SHP77 (cell line): ENCODE measurements at regions not wholly inside any gene's neighbourhood (a gene's known extent, or its start where the extent isn't known, plus 50 kb on each side); places are given as distances from the start of the nearest gene placed in this dataset.
"Not testable (repeated sequence)": the region's sequence is repeated elsewhere in the genome, so short reads cannot be mapped to it uniquely, and the experiment has no call there.

Experiments used
- DNase-seq, 2 experiments: peaks; one replicate each; lab custom pipeline; 2025; lab: John Stamatoyannopoulos, UW

DNA sequence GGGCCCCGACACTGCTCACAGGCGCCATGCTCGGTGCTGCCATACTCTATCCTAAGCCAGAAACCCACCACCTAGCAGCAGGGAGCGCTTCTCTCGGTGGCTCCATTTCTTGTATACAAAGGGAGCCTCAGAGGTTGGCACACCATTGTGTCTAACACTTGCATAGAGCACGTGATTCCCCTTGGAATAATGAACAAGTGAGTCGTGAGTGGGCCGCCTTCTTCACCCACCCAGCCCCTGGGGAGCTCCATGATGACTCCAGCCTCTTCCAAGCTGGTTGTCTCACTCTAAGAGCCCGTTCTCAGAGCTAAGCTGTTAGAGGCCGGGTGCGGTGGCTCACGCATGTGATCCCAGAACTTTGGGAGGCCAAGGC, 82.3 kb upstream of the ZNF469 start:
- no peak for DNase-seq

DNA sequence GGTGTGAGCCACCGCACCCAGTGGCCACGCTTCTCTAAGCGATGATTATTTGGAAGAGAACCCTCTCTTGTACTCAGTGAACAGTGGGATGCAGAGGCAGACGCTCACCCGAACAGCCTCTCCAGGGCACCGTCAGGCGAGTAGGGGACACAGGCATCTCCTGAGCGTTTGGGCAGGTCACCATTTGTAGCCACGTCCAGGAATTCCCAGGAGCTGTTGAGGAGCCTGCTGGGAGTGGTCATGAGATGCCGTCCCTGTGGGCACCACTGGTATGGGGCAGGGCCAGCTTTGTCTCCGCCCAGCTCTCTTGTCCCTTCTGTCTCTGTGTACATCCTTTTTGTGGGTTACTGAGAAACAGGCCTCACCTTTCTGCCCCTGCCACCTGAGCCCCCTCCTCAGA, 81.3 kb upstream of the ZNF469 start:
- DNase-seq: no peak

- no peak for DNase-seq
Measured at GRCh38 chr16:88301886-88302285, 80.9 kb upstream of the ZNF469 start.

GRCh38 chr16:88302666-88303065, 80.1 kb upstream of the ZNF469 start:
- DNase-seq: no peak

GRCh38 chr16:88303405-88303804, 79.4 kb upstream of the ZNF469 start:
- DNase-seq: no peak

- no peak for DNase-seq
Measured at GRCh38 chr16:88303890-88304819, 78.6 kb upstream of the ZNF469 start.

DNA sequence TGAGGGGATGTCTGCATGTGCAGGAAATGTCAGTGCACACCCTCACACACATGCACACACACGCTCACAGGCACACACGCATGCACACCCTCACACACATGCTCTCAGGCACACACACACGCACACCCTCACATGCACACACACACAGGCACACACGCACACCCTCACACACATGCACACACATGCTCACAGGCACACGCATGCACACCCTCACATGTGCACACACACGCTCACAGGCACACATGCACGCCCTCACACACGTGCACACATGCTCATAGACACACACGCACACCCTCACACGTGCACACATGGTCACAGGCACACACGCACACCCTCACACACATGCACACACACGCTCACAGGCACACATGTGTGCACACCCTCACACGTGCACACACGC, 77.6 kb upstream of the ZNF469 start:
- DNase-seq: no peak

- no peak for DNase-seq
Measured at GRCh38 chr16:88306411-88306810, 76.3 kb upstream of the ZNF469 start.

GRCh38 chr16:88306860-88307545, 75.8 kb upstream of the ZNF469 start:
- no peak for DNase-seq

DNA sequence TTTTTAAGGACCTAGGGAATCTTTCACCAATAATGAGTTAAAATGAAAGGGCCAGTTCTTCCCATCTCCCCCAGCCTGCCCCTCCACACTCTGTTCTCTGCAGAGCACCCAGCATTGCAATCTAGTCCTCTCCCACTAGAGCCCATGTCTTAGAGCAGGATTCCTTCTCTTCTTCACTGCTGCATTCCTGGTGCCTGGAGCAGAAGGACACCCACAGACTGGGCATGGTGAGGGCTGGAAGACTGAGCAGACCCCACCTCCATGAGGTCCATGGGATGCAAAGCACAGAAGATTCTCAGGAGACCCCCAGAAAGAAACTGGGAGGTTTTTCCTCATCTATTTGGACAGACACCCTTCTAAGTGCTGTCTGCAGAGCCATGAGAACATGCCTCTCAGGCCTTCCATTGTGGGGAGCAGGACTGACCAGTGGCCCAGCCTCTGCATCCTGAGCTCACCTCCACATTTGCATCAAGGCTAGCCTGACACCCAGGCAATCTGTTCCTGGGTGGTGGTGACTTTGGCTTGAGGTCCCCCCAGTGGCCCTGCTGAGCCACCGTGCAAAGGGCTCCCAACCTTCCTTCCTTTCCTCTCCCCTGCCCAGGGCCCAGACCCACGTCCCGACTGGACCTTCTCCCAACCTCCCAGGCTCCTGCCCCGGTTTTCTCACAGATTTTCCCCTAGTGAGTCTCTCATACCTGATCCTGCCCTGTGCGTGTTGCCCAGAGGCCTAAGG, 74.2 kb upstream of the ZNF469 start:
- DNase-seq: no peak

GRCh38 chr16:88309174-88309907, 73.4 kb upstream of the ZNF469 start:
- DNase-seq: no peak

- DNase-seq: no peak
Measured at GRCh38 chr16:88309908-88310265, 72.9 kb upstream of the ZNF469 start.

- DNase-seq: no peak
Measured at GRCh38 chr16:88310796-88311605, 71.8 kb upstream of the ZNF469 start.

- DNase-seq: not testable (repeated sequence)
Measured at GRCh38 chr16:88311860-88312259, 70.9 kb upstream of the ZNF469 start.

DNA sequence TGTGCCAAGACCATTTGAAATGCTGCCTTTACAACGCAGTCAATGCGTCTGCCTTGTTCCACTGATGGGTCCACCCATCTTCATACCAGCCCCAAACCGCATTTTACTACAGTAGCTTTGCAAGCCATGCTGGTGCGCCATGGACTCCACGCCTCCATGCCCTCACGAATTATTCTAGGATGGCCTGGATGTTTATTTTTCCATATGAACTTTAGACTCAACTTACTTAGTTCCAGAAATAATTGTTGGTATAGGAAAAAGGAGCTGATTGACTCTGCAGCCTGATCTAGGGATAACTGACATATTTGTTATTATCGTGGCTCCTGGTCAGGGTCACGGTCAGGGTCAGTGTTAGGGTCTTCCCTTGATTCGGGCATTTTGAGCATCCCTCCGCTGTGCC, 70.0 kb upstream of the ZNF469 start:
- DNase-seq: no peak

DNA sequence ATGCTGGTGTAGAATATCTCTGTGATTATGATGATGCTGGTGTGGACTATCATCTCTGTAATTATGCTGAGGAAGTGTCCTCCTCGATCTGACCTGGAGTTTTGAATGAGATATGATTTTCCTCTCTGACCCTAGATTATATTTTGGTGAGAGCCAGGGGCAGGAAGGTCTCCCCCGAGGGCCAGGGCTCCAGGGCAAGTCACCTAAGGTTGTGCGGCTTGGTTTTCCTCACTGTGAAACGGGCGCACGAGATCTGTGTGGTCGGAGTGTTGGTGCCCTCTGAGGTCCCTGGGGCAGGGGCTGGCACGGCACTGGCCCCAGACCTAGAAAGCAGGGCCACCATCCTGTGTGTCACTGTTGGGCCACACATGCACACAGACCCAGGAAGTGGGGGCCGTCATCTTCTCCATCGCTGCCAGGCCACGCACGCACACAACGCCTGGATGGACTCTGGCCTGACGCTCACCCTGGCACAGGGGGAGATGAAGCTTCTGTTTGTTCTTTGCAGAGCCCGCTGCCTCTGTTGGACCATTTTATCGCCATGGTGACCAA, 67.7 kb upstream of the ZNF469 start:
- no peak for DNase-seq

- peak in 1 of 2 experiments; percentile 45 for DNase-seq
Measured at GRCh38 chr16:88315543-88316105, 67.1 kb upstream of the ZNF469 start.

DNA sequence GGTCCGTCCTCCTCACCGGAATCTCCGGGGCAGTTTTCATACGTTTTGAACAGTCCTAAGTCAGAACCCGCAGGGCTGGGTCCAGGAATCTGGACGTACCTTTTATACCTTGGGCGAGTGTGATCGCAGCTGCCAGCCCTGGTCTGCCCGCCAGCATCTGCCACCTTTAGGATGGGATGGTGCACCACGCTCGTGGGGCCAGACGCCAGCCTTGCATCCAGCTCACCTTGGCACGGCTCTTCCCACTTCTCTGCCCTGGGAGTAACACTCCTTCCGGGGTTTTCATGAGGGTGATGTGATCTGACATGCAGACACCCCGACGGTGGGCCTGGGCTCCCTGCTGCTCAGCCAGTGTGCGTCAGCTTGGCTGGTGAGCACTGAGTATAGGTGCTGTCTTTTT, 66.6 kb upstream of the ZNF469 start:
- no peak for DNase-seq

DNA sequence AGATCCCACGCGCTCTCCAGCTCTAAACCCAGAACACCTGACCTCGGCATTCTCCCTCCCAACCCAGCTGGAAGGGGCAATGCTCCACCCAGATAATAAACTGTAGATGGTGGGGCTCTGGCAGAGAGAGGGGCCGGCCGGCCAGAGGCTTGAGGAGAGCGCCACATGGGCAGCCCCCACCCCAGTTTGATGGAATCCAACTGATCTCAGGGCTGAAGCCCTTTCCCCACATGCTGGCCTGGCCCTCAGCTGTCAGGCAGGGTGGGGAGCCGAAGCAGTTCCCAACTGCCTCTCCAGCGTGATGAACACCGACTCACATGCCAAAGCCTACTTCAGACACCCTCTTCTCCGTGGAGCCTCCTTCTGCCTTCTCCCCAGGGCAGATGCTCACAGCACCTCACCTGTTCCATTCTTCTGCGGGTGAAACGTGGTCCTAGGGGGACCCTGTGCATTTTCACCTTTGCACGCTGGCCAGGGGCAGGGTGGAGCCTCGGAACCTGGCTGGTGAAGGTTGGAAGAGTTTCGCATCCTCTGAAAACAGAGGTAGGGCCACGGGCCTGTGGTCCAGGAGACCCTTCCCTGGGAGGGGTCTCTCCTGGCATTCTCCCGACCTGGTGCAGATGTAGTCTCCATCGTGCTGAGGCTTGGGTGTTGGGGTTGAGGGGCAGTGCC, 65.7 kb upstream of the ZNF469 start:
- DNase-seq: no peak

- DNase-seq: no peak
Measured at GRCh38 chr16:88317613-88317965, 65.2 kb upstream of the ZNF469 start.
